ENCODE measurements at regions not wholly inside any gene's neighbourhood (a gene's known extent, or its start where the extent isn't known, plus 50 kb on each side); places are given as distances from the start of the nearest gene placed in this dataset.

DNA sequence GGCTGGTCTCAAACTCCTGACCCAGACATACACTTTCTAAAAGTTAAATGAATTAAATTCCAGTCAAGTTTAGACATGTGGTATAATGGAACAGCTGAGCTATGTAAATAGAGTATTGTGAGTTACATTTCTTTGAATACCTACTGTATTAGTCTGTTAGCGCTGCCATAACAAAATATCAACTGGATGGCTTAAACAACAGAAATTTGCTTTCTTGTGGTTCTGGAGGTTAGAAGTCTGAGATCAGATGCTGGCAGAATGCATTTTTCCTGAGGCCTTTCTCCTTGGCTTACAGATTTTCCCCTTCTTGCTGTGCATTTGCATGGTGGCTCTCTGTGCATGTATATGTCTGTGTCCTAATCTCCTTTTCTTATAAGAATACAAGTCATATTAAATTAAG, 101.5 kb upstream of the TGFBR2 start:
- H3K4me3 ChIP-seq, result no peak overlapping the region
- no peaks in the 10 kb centered on the region for H3K9me3 ChIP-seq
- H3K27me3 ChIP-seq, result no peaks in the 10 kb centered on the region
- 45 to 100% (median 98%) methylated on average over 1 of the region's 1 CpG for WGBS, 5 donors
- no peaks in the 10 kb centered on the region for H3K4me1 ChIP-seq
- TF ChIP-seq POLR2AphosphoS5 (IDR thresholded peaks at IDR 0.05), result no peak
- TF ChIP-seq POLR2A (IDR thresholded peaks at IDR 0.05), result no peak
- no peak for TF ChIP-seq EP300 (IDR thresholded peaks at IDR 0.05)
- TF ChIP-seq, protein P1, sequence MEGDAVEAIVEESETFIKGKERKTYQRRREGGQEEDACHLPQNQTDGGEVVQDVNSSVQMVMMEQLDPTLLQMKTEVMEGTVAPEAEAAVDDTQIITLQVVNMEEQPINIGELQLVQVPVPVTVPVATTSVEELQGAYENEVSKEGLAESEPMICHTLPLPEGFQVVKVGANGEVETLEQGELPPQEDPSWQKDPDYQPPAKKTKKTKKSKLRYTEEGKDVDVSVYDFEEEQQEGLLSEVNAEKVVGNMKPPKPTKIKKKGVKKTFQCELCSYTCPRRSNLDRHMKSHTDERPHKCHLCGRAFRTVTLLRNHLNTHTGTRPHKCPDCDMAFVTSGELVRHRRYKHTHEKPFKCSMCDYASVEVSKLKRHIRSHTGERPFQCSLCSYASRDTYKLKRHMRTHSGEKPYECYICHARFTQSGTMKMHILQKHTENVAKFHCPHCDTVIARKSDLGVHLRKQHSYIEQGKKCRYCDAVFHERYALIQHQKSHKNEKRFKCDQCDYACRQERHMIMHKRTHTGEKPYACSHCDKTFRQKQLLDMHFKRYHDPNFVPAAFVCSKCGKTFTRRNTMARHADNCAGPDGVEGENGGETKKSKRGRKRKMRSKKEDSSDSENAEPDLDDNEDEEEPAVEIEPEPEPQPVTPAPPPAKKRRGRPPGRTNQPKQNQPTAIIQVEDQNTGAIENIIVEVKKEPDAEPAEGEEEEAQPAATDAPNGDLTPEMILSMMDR (IDR thresholded peaks at IDR 0.05), result no peak
- intact Hi-C loops (cut with DNase I; ENCODE audit: low total_unique reads), result no loop called here
- no peaks in the 10 kb centered on the region for H3K36me3 ChIP-seq
- DNase-seq, result no peak
- H3K27ac ChIP-seq, result no peak overlapping the region

GRCh38 chr3:30505866-30506520, 100.4 kb upstream of the TGFBR2 start:
- Histone ChIP-seq H3K4me1 (no peaks in the 10 kb centered on the region), H3K4me3 (no peak overlapping the region), H3K9me3 (no peaks in the 10 kb centered on the region), H3K27me3 (no peaks in the 10 kb centered on the region), H3K27ac (no peak overlapping the region), H3K36me3 (no peaks in the 10 kb centered on the region)
- TF ChIP-seq EP300 (IDR thresholded peaks at IDR 0.05) (no peak), POLR2AphosphoS5 (IDR thresholded peaks at IDR 0.05) (no peak), POLR2A (IDR thresholded peaks at IDR 0.05) (no peak)
- TF ChIP-seq, protein P1 (IDR thresholded peaks at IDR 0.05), result no peak
- intact Hi-C loops (cut with DNase I; ENCODE audit: low total_unique reads), result no loop called here
- WGBS, 5 donors, result 86 to 93% (median 91%) methylated on average over 6 of the region's 6 CpGs
- DNase-seq, result no peak

DNA sequence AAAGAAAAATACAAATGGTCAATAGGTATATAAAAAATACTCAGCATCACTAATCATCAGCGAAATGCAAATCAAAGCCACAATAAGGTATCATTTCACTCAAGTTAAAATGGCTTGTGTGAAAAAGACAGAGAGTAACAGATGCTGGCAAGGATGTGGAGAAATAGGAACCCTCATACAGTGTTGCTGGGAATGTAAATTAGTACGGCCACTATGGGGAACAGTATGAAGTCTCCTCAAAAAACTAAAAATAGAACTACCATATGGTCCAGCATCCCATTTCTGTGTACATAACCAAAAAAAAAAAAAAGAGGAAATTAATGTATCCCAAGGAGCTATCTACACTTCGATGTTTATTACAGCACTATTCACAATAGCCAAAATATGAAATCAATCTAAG, 98.1 kb upstream of the TGFBR2 start:
- TF ChIP-seq POLR2AphosphoS5 (IDR thresholded peaks at IDR 0.05), result no peak
- TF ChIP-seq, protein P1 (IDR thresholded peaks at IDR 0.05), result no peak
- no peak for TF ChIP-seq EP300 (IDR thresholded peaks at IDR 0.05)
- no peak for TF ChIP-seq POLR2A (IDR thresholded peaks at IDR 0.05)
- WGBS, 5 donors, result 84 to 92% (median 89%) methylated on average over 3 of the region's 3 CpGs
- intact Hi-C loops (cut with DNase I; ENCODE audit: low total_unique reads), result no loop called here

DNA sequence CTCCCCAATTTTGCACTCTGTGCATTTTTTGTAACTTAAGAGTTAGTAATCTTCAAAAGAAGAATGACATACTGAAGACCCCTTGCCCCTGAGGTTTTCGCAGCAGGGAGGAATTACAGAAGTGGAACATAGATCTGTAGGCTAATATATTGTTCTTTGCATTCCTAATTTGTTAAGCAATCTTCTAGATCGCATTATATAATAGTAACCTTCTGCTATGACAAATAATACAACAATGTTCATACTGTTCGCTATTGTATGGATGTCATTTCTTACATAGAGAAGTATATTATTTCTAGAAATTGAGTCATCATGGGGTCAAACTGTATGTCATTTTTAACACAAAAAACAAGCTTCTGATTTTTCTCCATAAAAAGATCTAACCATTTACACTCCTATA, 95.8 kb upstream of the TGFBR2 start:
- H3K36me3 ChIP-seq, result no peaks in the 10 kb centered on the region
- no peak for DNase-seq
- TF ChIP-seq POLR2A (IDR thresholded peaks at IDR 0.05) (no peak), POLR2AphosphoS5 (IDR thresholded peaks at IDR 0.05) (no peak), EP300 (IDR thresholded peaks at IDR 0.05) (no peak)
- TF ChIP-seq, protein P1 (IDR thresholded peaks at IDR 0.05), result no peak
- no peaks in the 10 kb centered on the region for H3K9me3 ChIP-seq
- 88 to 95% (median 95%) methylated on average over 3 of the region's 3 CpGs for WGBS, 5 donors
- intact Hi-C loops (cut with DNase I; ENCODE audit: low total_unique reads), result no loop called here
- H3K4me1 ChIP-seq, result peaks cover 6 to 27% (median 16%) of the 10 kb centered on the region in 4 donors
- no peak overlapping the region for H3K4me3 ChIP-seq
- no peaks in the 10 kb centered on the region for H3K27me3 ChIP-seq
- no peak overlapping the region for H3K27ac ChIP-seq

More for the DNA sequence above, 98.1 kb upstream of the TGFBR2 start:
- peaks cover 6 to 23% (median 15%) of the 10 kb centered on the region in 4 donors for H3K4me1 ChIP-seq
- H3K27me3 ChIP-seq, result no peaks in the 10 kb centered on the region
- no peaks in the 10 kb centered on the region for H3K36me3 ChIP-seq
- H3K4me3 ChIP-seq, result no peak overlapping the region
- H3K9me3 ChIP-seq, result no peaks in the 10 kb centered on the region
- DNase-seq, result no peak
- no peak overlapping the region for H3K27ac ChIP-seq
